DND-41 (cell line): ENCODE measurements at regions not wholly inside any gene's neighbourhood (a gene's known extent, or its start where the extent isn't known, plus 50 kb on each side); places are given as distances from the start of the nearest gene placed in this dataset.

Source experiments
- CTCF ChIP-seq: IDR thresholded peaks from 2 replicates; pipeline ENCODE4 v1.5.1; 2012; ENCODE audit warnings: borderline replicate concordance, low read length, moderate library complexity, mild to moderate bottlenecking; ENCODE audit not compliant: poor library complexity, severe bottlenecking; ENCODE audit errors: extremely low read depth
- EZH2 ChIP-seq: IDR thresholded peaks from 3 replicates; pipeline ENCODE4 v1.6.1; 2012; ENCODE audit warnings: borderline replicate concordance, low read depth, mild to moderate bottlenecking, moderate library complexity, low read length, inconsistent platforms; ENCODE audit not compliant: severe bottlenecking

GRCh38 chr16:61419791-61420190, 616.4 kb downstream of the CDH8 start:
- TF ChIP-seq CTCF (no peak), EZH2 (no peak)
